GM12891 (cell line): ENCODE measurements at regions not wholly inside any gene's neighbourhood (a gene's known extent, or its start where the extent isn't known, plus 50 kb on each side); places are given as distances from the start of the nearest gene placed in this dataset.

Experiments
- DNase-seq: peaks from one replicate; pipeline ENCODE4 v3.0.0; 2011; ENCODE audit warnings: low spot score; ENCODE audit not compliant: insufficient read length
- FAIRE-seq: peaks from 2 replicates; lab custom pipeline; 2011; peaks lifted over from hg19 to GRCh38; lab: Jason Lieb, UNC
- PAX5 ChIP-seq: IDR thresholded peaks from 2 replicates; pipeline ENCODE4 v1.6.1; 2011; ENCODE audit warnings: low read length, moderate library complexity, mild to moderate bottlenecking; ENCODE audit not compliant: insufficient read depth, severe bottlenecking
- POLR2A ChIP-seq: IDR thresholded peaks from 2 replicates; pipeline ENCODE4 v1.6.1; 2011; ENCODE audit warnings: low read depth, low read length, control low read depth
- POLR2AphosphoS5 ChIP-seq: IDR thresholded peaks from 2 replicates; pipeline ENCODE4 v1.6.1; 2011; ENCODE audit warnings: low read depth, low read length, control low read depth
- POU2F2 ChIP-seq: IDR thresholded peaks from 2 replicates; pipeline ENCODE4 v1.6.1; 2011; ENCODE audit warnings: low read depth, mild to moderate bottlenecking, control low read depth, low read length, moderate library complexity
- SPI1 ChIP-seq: IDR thresholded peaks from 2 replicates; pipeline ENCODE4 v1.6.1; 2011; ENCODE audit warnings: low read depth, low read length, control low read depth
- TAF1 ChIP-seq: IDR thresholded peaks from 2 replicates; pipeline ENCODE4 v1.6.1; 2011; ENCODE audit warnings: low read depth, low read length, control low read depth

- TF ChIP-seq TAF1: no peak
- no peak for TF ChIP-seq PAX5
- no peak for TF ChIP-seq POLR2AphosphoS5
- no peak for TF ChIP-seq POLR2A
- no peak for TF ChIP-seq POU2F2
- DNase-seq (no peak), FAIRE-seq (no peak)
These were observed 831.0 kb downstream of the C6orf118 start for GRCh38 chr6:164478426-164478825.

- TF ChIP-seq TAF1: no peak
- TF ChIP-seq POLR2A: no peak
- no peak for TF ChIP-seq PAX5
- no peak for TF ChIP-seq SPI1
- no peak for TF ChIP-seq POLR2AphosphoS5
- TF ChIP-seq POU2F2: no peak
- FAIRE-seq (no peak), DNase-seq (no peak)
These were observed 831.6 kb downstream of the C6orf118 start for GRCh38 chr6:164477790-164478189.

- no peak for FAIRE-seq
- TF ChIP-seq SPI1: no peak
- no peak for DNase-seq
These were observed 832.3 kb downstream of the C6orf118 start for GRCh38 chr6:164477101-164477500.

- no peak for FAIRE-seq
- no peak for TF ChIP-seq PAX5
- TF ChIP-seq TAF1: no peak
- no peak for TF ChIP-seq SPI1
- no peak for DNase-seq
These were observed 840.0 kb downstream of the C6orf118 start for GRCh38 chr6:164469276-164469949.

GRCh38 chr6:164455835-164456234 is 853.6 kb downstream of the C6orf118 start:
- DNase-seq (no peak), FAIRE-seq (no peak)
- no peak for TF ChIP-seq TAF1
- no peak for TF ChIP-seq SPI1
- TF ChIP-seq PAX5: no peak
- no peak for TF ChIP-seq POLR2AphosphoS5
- TF ChIP-seq POLR2A: no peak
- TF ChIP-seq POU2F2: no peak

- DNase-seq (no peak), FAIRE-seq (no peak)
- TF ChIP-seq SPI1 (no peak), TAF1 (no peak), POU2F2 (no peak), POLR2AphosphoS5 (no peak), PAX5 (no peak), POLR2A (no peak)
These were observed 855.6 kb downstream of the C6orf118 start for GRCh38 chr6:164453835-164454234.

- FAIRE-seq: no peak
- DNase-seq: no peak
- TF ChIP-seq SPI1: no peak
- TF ChIP-seq POLR2AphosphoS5: no peak
- TF ChIP-seq TAF1: no peak
- TF ChIP-seq PAX5: no peak
- TF ChIP-seq POLR2A: no peak
- no peak for TF ChIP-seq POU2F2
These were observed 866.8 kb downstream of the C6orf118 start for GRCh38 chr6:164442572-164442971.

GRCh38 chr6:164439331-164439730 is 870.1 kb downstream of the C6orf118 start:
- FAIRE-seq: no peak
- DNase-seq: no peak
- no peak for TF ChIP-seq TAF1
- no peak for TF ChIP-seq SPI1
- TF ChIP-seq PAX5: no peak
- TF ChIP-seq POLR2A: no peak
- TF ChIP-seq POU2F2: no peak
- no peak for TF ChIP-seq POLR2AphosphoS5

- TF ChIP-seq TAF1: no peak
- no peak for TF ChIP-seq SPI1
- TF ChIP-seq PAX5: no peak
- TF ChIP-seq POU2F2: no peak
- no peak for TF ChIP-seq POLR2AphosphoS5
- TF ChIP-seq POLR2A: no peak
- DNase-seq (no peak), FAIRE-seq (no peak)
These were observed 872.4 kb downstream of the C6orf118 start for GRCh38 chr6:164436976-164437375.

GRCh38 chr6:164427728-164428402 is 881.5 kb downstream of the C6orf118 start:
- TF ChIP-seq POU2F2: no peak
- no peak for TF ChIP-seq SPI1
- no peak for TF ChIP-seq TAF1
- DNase-seq (no peak), FAIRE-seq (no peak)
